Gastrocnemius medialis (tissue), 4 donors: ENCODE measurements at regions not wholly inside any gene's neighbourhood (a gene's known extent, or its start where the extent isn't known, plus 50 kb on each side); places are given as distances from the start of the nearest gene placed in this dataset.
"Not testable (repeated sequence)": the region's sequence is repeated elsewhere in the genome, so short reads cannot be mapped to it uniquely, and the experiment has no call there.

Experiments
- POLR2A ChIP-seq, 2 donors: fragments of 450-650 bp; IDR thresholded peaks; one replicate each; pipeline ENCODE4 v1.6.1; 2017; ENCODE audit warnings: antibody characterized with exemption in 2 of 2, mild to moderate bottlenecking in 2 of 2, moderate library complexity in 2 of 2
- TF ChIP-seq, protein P1 (sequence below), 5 experiments: fragments of 450-650 bp in 3 of 5; fragments of 200-600 bp in 2 of 5; sonication (generic) in 2 of 5; IDR thresholded peaks in 4 of 5; conservative IDR thresholded peaks in 1 of 5; 1 replicate in 4 of 5; 2 replicates in 1 of 5; pipeline ENCODE4 v1.5.1; 2016 to 2019; ENCODE audit warnings: antibody characterized with exemption in 5 of 5, mild to moderate bottlenecking in 3 of 5, moderate library complexity in 3 of 5

- TF ChIP-seq, protein P1, sequence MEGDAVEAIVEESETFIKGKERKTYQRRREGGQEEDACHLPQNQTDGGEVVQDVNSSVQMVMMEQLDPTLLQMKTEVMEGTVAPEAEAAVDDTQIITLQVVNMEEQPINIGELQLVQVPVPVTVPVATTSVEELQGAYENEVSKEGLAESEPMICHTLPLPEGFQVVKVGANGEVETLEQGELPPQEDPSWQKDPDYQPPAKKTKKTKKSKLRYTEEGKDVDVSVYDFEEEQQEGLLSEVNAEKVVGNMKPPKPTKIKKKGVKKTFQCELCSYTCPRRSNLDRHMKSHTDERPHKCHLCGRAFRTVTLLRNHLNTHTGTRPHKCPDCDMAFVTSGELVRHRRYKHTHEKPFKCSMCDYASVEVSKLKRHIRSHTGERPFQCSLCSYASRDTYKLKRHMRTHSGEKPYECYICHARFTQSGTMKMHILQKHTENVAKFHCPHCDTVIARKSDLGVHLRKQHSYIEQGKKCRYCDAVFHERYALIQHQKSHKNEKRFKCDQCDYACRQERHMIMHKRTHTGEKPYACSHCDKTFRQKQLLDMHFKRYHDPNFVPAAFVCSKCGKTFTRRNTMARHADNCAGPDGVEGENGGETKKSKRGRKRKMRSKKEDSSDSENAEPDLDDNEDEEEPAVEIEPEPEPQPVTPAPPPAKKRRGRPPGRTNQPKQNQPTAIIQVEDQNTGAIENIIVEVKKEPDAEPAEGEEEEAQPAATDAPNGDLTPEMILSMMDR (IDR thresholded peaks at IDR 0.05 in 4 of 5, conservative IDR thresholded peaks at IDR 0.05 in 1 of 5), result not testable (repeated sequence)
- not testable (repeated sequence) for TF ChIP-seq POLR2A (IDR thresholded peaks at IDR 0.05)
These were observed 98.0 kb upstream of the NOTCH2NLA start for GRCh38 chr1:146326863-146327262.
